ENCODE measurements at regions not wholly inside any gene's neighbourhood (a gene's known extent, or its start where the extent isn't known, plus 50 kb on each side); places are given as distances from the start of the nearest gene placed in this dataset.
"Not testable (repeated sequence)": the region's sequence is repeated elsewhere in the genome, so short reads cannot be mapped to it uniquely, and the experiment has no call there.

DNA sequence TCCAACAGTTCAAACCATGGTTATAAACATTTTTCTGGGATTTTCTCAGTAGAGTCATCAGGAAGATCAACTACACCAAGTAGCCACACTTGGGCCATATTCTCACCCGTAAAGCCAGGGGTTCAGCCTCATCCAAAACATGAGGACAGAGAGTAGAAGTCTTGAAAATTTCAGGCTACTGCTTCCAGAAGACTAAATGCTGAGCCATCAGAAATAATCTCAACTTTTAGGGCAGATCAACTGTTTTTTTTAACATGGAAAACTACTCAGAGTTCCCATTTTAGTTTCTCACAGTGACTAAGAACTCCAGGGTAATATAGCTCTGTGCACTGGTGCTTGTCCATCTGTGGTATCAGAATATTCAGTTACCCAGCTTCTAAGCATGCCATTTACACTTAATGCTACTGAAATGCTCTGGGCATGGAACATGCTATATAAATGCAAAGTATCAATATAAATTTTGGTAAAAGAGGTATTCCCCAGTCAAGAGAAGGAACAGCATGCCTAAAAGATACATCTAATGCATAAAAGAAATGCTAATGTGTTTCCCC lies 300.1 kb upstream of the LRRN1 start:
- H3K9me3 Mint-ChIP-seq = no peaks in the 10 kb centered on the region
- no peak overlapping the region for H3K27ac Mint-ChIP-seq

DNA sequence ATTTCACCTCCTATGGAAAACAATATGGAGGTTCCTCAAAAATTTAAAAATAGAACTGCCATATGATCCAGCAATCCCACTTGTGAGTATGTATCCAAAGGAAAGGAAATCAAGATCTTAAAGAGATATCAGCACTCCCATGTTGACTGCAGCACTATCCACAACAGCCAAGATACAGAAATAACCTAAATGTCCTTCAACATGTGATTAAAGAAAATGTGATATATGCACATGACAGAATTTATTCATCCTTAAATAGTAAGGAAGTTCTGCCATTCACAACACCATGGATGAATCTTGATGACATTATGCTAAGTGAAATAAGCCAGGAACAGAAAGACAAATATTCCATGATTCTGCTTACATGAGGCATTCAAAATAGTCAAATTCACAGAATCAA lies 303.6 kb upstream of the LRRN1 start:
- no peak overlapping the region for H3K4me3 Mint-ChIP-seq
- no peaks in the 10 kb centered on the region for H3K4me1 Mint-ChIP-seq
- H3K27me3 Mint-ChIP-seq (ENCODE audit: low read depth in 3 of 3) = peaks cover 0 to 3% (median 0%) of the 10 kb centered on the region in 3 donors
- peaks cover 1 to 13% (median 12%) of the 10 kb centered on the region in 6 donors for H3K9me3 Mint-ChIP-seq
- H3K27ac Mint-ChIP-seq = no peak overlapping the region
- DNase-seq = no peak
- peaks cover 0 to 3% (median 0%) of the 10 kb centered on the region in 3 donors for H3K36me3 Mint-ChIP-seq

More for the DNA sequence above, 300.1 kb upstream of the LRRN1 start:
- Mint-ChIP-seq H3K27me3 (ENCODE audit: low read depth in 3 of 3) (peaks cover 0 to 2% (median 1%) of the 10 kb centered on the region in 3 donors), H3K4me3 (no peak overlapping the region), H3K36me3 (no peaks in the 10 kb centered on the region), H3K4me1 (no peaks in the 10 kb centered on the region)
- DNase-seq = no peak

DNA sequence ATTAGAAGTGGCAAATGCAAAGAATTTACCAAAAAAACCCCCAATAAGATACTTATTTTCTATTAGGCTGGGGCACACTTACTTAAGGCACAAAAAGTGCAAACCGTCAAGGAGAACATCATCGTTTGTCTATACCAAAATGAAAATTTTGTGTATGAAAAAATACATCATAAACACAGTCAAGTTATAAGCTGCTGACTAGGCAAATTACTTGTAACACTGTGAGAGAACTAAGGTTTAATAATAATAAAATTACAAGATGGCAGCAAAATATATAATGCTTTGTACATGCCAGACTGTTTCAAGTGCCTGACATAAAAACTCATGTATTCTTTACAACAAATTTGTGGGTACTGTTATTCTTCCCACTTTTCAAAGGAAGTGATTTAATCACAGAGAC lies 297.2 kb upstream of the CRBN start:
- Mint-ChIP-seq H3K27me3 (ENCODE audit: low read depth in 3 of 3) (peaks cover 0 to 4% (median 1%) of the 10 kb centered on the region in 3 donors), H3K36me3 (peaks cover 0 to 4% (median 0%) of the 10 kb centered on the region in 3 donors), H3K9me3 (peaks cover 0 to 7% (median 1%) of the 10 kb centered on the region in 6 donors), H3K4me3 (no peak overlapping the region), H3K4me1 (no peaks in the 10 kb centered on the region), H3K27ac (no peak overlapping the region)
- no peak for DNase-seq

DNA sequence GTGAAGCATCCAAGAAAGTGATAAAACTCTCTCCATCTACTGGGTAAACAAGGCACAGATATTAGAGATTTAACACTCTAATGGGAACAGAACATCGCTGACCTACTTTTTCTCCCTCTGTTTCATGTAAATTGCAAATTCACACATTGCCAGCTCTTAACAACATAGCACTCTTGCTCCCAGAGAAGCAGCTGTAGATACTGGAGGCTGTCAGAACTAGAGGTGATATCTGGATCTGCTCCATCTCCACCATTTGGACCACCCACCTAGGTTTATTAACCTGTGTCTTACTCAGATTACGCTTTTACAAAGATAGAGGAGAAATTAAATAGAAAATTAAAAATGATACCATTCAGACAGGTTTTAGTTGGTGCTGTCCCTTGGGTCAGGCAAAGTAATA lies 289.1 kb upstream of the CRBN start:
- peaks cover 0 to 2% (median 0%) of the 10 kb centered on the region in 3 donors for H3K27me3 Mint-ChIP-seq (ENCODE audit: low read depth in 3 of 3)
- no peaks in the 10 kb centered on the region for H3K9me3 Mint-ChIP-seq
- H3K27ac Mint-ChIP-seq = no peak overlapping the region
- peaks cover 0 to 3% (median 0%) of the 10 kb centered on the region in 3 donors for H3K36me3 Mint-ChIP-seq
- no peaks in the 10 kb centered on the region for H3K4me1 Mint-ChIP-seq
- DNase-seq = no peak
- no peak overlapping the region for H3K4me3 Mint-ChIP-seq

DNA sequence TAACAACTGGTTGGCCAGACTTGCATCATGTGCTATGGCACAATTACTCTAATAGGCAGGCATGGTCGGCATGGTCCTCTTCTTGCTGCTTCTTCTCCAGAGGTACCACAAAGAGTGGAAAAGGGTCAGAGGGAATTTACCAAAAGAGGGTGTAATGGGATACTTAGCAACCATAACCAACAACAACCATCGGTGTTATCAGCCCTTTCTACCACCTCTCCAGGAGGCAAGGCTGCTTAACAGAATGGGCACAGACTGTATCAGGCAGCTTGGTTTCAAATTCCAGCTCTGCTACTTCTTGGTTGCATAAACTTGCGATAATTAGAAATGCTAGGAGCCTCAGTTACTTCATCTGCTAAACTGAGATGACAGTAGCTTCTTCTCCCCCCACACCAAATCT lies 284.6 kb upstream of the CRBN start:
- Mint-ChIP-seq H3K4me3 (no peak overlapping the region), H3K36me3 (peaks cover 0 to 3% (median 0%) of the 10 kb centered on the region in 3 donors), H3K27ac (no peak overlapping the region), H3K4me1 (no peaks in the 10 kb centered on the region), H3K27me3 (ENCODE audit: low read depth in 3 of 3) (peaks cover 0 to 2% (median 0%) of the 10 kb centered on the region in 3 donors), H3K9me3 (peaks cover 0 to 4% (median 0%) of the 10 kb centered on the region in 6 donors)
- no peak for DNase-seq

DNA sequence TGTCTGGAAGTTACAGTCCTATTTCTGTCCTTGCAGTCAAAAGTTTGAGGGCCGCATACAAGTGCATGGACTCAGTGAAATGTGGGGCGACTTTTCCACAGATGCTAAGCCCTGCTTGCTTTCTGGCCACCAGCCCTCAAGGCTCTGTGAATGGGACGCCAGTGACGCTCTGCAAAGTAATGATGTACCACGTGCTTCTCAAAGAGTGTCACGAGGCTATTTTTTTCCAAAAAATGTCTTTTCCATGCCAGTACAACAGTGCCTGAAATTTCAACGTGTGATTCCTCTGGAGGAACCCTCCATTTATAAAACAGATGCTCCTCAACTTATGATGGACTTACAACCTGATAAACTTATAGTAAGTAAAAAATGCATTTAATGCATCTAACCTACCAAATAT lies 281.8 kb upstream of the CRBN start:
- H3K36me3 Mint-ChIP-seq = no peaks in the 10 kb centered on the region
- no peaks in the 10 kb centered on the region for H3K27me3 Mint-ChIP-seq (ENCODE audit: low read depth in 3 of 3)
- no peak for DNase-seq
- no peaks in the 10 kb centered on the region for H3K4me1 Mint-ChIP-seq
- H3K9me3 Mint-ChIP-seq = peaks cover 0 to 7% (median 0%) of the 10 kb centered on the region in 6 donors
- no peak overlapping the region for H3K4me3 Mint-ChIP-seq
- no peak overlapping the region for H3K27ac Mint-ChIP-seq

DNA sequence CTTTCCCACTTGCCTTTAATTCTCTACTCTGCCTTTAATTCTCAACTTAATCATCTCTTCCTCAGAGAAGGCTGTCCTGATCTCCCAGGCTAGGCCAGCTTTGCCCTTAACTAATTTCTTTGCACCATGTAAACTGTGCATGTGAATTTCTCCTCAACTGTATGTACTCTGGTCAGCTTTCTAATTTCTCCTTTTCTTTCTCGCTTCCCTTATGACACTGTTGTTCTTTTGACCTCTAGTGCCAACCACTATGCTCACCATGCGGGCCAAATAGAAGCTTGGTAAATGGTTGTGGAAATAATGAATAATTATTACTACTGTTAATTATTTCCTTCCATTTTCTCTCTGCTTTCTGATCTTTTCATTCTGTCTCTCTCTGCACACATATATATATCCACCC lies 269.0 kb upstream of the CRBN start:
- Mint-ChIP-seq H3K27me3 (ENCODE audit: low read depth in 3 of 3) (no peaks in the 10 kb centered on the region), H3K4me1 (no peaks in the 10 kb centered on the region), H3K4me3 (no peak overlapping the region), H3K27ac (no peak overlapping the region), H3K36me3 (no peaks in the 10 kb centered on the region), H3K9me3 (peaks cover 0 to 4% (median under 1%) of the 10 kb centered on the region in 6 donors)
- DNase-seq = no peak

DNA sequence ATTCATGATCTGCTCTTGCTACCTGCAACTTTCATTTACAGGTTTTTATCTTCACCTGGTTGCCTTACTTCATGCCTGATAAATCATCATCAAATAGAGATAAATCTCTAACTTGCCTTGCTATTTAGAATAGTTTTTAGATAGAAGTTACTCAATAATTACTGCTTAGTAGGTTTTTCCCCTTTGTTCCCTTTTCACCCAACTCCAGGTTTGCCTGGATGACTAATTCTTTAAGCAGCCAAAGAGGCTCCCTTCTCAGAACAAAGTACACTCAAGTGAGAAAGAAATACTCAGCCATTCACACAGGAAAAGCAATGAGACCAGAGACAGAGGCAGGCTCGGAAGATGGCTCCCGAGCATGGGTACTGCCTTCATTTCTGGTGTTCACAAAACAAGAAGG lies 268.1 kb upstream of the CRBN start:
- H3K9me3 Mint-ChIP-seq = peaks cover 0 to 4% (median 0%) of the 10 kb centered on the region in 6 donors
- no peak for DNase-seq
- no peak overlapping the region for H3K4me3 Mint-ChIP-seq
- H3K27ac Mint-ChIP-seq = no peak overlapping the region
- no peaks in the 10 kb centered on the region for H3K36me3 Mint-ChIP-seq
- H3K4me1 Mint-ChIP-seq = no peaks in the 10 kb centered on the region
- H3K27me3 Mint-ChIP-seq (ENCODE audit: low read depth in 3 of 3) = no peaks in the 10 kb centered on the region

DNA sequence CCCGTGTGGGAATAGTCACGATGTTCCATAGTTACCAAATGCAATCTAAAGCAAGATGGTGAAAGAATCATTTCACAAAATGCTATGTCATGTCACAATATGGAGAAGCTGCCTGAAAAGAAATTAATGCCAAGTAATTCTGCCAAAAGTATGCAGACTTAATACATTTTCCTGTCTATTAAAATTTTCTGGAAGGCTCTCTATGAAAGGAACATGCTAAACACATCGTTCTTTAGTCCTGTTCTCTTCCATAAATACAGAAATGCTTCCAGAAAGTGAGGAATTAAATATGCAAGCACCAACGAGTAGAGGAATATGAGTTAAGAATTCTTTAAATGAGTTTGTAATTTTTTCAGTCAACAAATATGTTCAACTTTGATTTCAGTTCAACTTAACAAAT lies 266.8 kb upstream of the CRBN start:
- H3K9me3 Mint-ChIP-seq = peaks cover 0 to 4% (median 0%) of the 10 kb centered on the region in 6 donors
- H3K36me3 Mint-ChIP-seq = no peaks in the 10 kb centered on the region
- no peak for DNase-seq
- H3K4me3 Mint-ChIP-seq = no peak overlapping the region
- H3K4me1 Mint-ChIP-seq = no peaks in the 10 kb centered on the region
- H3K27ac Mint-ChIP-seq = no peak overlapping the region
- H3K27me3 Mint-ChIP-seq (ENCODE audit: low read depth in 3 of 3) = peaks cover 0 to 3% (median 0%) of the 10 kb centered on the region in 3 donors

DNA sequence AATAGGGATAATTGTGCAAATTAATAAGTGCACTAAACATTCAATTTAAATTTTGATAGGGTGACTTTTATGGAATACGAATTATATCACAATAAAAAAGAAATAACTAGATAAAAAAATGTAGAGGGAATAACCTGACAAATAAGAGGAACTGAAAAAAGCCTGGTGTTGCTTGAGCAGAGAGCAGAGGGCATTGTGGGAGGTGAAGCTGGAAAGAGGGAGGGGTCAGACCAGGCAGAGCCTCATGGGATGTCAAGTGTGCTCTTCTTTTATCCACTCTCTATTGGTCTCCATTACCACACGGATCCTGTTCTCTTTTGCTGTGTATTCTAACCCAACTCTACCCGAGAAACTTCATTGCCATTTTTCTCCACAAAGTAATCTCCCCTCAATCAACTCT lies 264.0 kb upstream of the CRBN start:
- H3K27ac Mint-ChIP-seq = no peak overlapping the region
- peaks cover 0 to 4% (median 0%) of the 10 kb centered on the region in 6 donors for H3K9me3 Mint-ChIP-seq
- no peak for DNase-seq
- no peaks in the 10 kb centered on the region for H3K4me1 Mint-ChIP-seq
- H3K27me3 Mint-ChIP-seq (ENCODE audit: low read depth in 3 of 3) = peaks cover 0 to 3% (median 3%) of the 10 kb centered on the region in 3 donors
- H3K36me3 Mint-ChIP-seq = no peaks in the 10 kb centered on the region
- H3K4me3 Mint-ChIP-seq = no peak overlapping the region

DNA sequence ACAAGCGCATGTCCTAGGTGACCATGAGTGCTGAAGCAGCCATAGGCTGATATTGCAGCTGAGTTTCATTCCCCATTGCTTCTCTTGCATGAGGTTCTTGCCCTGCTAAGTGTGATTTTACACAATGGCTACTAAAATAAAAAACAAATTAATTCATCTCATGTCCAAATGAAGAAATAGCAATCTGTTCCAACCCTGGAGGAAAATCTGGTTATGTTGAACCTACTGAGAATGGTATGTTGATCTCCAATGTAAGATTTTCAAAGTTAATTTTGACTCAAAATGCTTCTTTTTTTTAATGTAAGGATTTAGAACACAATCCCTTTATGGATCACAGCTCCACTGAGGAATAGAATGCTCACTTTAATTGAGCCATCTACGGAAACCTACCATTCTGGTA lies 254.2 kb upstream of the CRBN start:
- DNase-seq = no peak
- H3K9me3 Mint-ChIP-seq = peaks cover 0 to 3% (median 0%) of the 10 kb centered on the region in 6 donors
- H3K4me3 Mint-ChIP-seq = no peak overlapping the region
- peaks cover 0 to 7% (median 5%) of the 10 kb centered on the region in 3 donors for H3K27me3 Mint-ChIP-seq (ENCODE audit: low read depth in 3 of 3)
- no peaks in the 10 kb centered on the region for H3K36me3 Mint-ChIP-seq
- no peak overlapping the region for H3K27ac Mint-ChIP-seq
- H3K4me1 Mint-ChIP-seq = no peaks in the 10 kb centered on the region

DNA sequence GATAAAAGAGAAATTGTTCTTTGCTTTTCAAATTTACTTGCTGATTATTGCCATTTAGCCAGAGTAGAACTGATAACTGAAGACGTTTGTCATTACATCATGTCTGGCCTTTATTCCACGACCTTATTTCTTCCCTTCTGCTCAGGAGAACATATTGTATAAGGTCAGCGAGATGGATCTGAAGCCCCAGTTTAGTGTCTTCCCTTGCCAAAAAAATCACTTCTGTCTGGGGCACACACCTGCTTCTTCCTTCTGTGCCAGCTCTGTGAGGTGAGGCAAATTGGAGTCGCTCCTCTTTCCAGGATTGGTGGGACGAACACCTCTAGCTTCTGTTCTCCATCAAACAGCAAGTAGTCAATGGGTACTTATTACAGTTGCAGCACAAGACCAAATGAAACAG lies 250.3 kb upstream of the CRBN start:
- no peak overlapping the region for H3K27ac Mint-ChIP-seq
- no peak for DNase-seq
- H3K9me3 Mint-ChIP-seq = peaks cover 0 to 3% (median 0%) of the 10 kb centered on the region in 6 donors
- H3K4me3 Mint-ChIP-seq = no peak overlapping the region
- H3K36me3 Mint-ChIP-seq = no peaks in the 10 kb centered on the region
- H3K4me1 Mint-ChIP-seq = no peaks in the 10 kb centered on the region
- H3K27me3 Mint-ChIP-seq (ENCODE audit: low read depth in 3 of 3) = peaks cover 0 to 5% (median 2%) of the 10 kb centered on the region in 3 donors

DNA sequence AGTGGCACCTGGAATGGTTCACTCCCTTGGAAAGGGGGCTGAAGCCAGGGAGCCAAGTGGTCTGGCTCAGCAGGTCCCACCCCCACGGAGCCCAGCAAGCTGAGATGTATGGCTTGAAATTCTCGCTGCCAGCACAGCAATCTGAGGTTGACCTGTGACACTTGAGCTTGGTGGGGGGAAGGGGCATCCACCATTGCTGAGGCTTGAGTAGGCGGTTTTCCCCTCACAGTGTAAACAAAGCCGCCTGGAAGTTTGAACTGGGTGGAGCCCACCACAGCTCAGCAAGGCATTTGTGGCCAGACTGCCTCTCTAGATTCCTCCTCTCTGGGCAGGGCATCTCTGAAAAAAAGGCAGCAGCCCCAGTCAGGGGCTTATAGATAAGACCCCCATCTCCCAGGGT lies 228.2 kb upstream of the CRBN start:
- H3K27me3 Mint-ChIP-seq (ENCODE audit: low read depth in 3 of 3) = peaks cover 0 to 11% (median 4%) of the 10 kb centered on the region in 3 donors
- H3K27ac Mint-ChIP-seq, H3K36me3 Mint-ChIP-seq, DNase-seq, H3K4me1 Mint-ChIP-seq, H3K4me3 Mint-ChIP-seq: not testable (repeated sequence)
- peaks cover 0 to 12% (median under 1%) of the 10 kb centered on the region in 6 donors for H3K9me3 Mint-ChIP-seq

DNA sequence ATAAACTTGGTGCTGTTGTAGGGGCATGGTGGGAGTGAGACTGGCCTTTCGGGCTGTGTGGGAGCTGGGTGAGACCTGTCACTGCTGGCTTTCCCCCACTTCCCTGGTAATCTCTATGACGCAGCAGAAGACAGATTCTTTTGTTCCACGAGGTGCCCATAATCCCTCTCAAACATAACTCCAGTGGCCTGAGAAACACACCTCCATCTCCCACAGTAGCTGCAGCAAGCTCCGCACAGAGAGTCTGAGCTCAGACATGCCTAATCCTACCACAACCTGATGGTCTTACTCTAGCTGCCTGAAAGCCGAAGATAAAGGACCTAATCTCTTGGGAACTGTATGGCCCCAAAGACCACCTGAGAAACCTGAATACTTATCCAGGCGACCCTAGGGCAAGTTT lies 225.6 kb upstream of the CRBN start:
- peaks cover 4 to 15% (median 11%) of the 10 kb centered on the region in 6 donors for H3K9me3 Mint-ChIP-seq
- no peak overlapping the region for H3K27ac Mint-ChIP-seq
- DNase-seq = no peak

DNA sequence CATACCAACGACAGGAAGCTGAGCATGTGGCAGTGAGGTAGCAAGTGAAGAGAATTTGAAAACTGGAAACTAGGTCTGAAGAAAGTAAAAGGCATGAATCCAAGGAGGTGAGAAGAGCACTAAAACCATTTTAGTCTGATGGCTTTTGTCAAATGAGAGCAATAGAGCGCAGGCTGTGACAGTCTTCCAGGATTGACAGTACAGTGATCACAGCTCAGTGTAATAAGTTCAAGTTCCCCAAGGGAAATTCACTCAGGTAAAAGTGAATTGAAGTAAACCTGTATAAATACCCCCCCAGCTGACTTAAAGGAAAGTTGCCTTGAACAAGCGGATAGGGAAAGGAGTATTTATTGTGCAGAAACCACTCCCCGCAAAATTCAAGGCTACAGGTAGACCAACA lies 224.2 kb upstream of the CRBN start:
- no peak for DNase-seq
- peaks cover 0 to 4% (median 3%) of the 10 kb centered on the region in 3 donors for H3K27me3 Mint-ChIP-seq (ENCODE audit: low read depth in 3 of 3)
- no peaks in the 10 kb centered on the region for H3K4me1 Mint-ChIP-seq
- H3K27ac Mint-ChIP-seq = no peak overlapping the region
- H3K9me3 Mint-ChIP-seq = peaks cover 5 to 18% (median 14%) of the 10 kb centered on the region in 6 donors
- H3K36me3 Mint-ChIP-seq = no peaks in the 10 kb centered on the region
- H3K4me3 Mint-ChIP-seq = no peak overlapping the region

More for the DNA sequence above, 225.6 kb upstream of the CRBN start:
- Mint-ChIP-seq H3K27me3 (ENCODE audit: low read depth in 3 of 3) (peaks cover 0 to 9% (median 4%) of the 10 kb centered on the region in 3 donors), H3K4me3 (no peak overlapping the region), H3K36me3 (no peaks in the 10 kb centered on the region), H3K4me1 (no peaks in the 10 kb centered on the region)

Measured in immature natural killer cell (primary cell).